ENCODE measurements at regions not wholly inside any gene's neighbourhood (a gene's known extent, or its start where the extent isn't known, plus 50 kb on each side); places are given as distances from the start of the nearest gene placed in this dataset.
"Not testable (repeated sequence)": the region's sequence is repeated elsewhere in the genome, so short reads cannot be mapped to it uniquely, and the experiment has no call there.

- TF ChIP-seq CTCF (IDR thresholded peaks at IDR 0.05); POLR2AphosphoS5 (IDR thresholded peaks at IDR 0.05; ENCODE audit: low read depth, low read length); SIN3A (IDR thresholded peaks at IDR 0.05; ENCODE audit: borderline replicate concordance, insufficient read depth, low read depth, low read length); TCF7L2 (IDR thresholded peaks at IDR 0.05; ENCODE audit: low read depth, low read length): not testable (repeated sequence)
Observed at GRCh38 chr10:4903675-4904074, 59.5 kb upstream of the AKR1C1 start.
